ENCODE measurements at regions not wholly inside any gene's neighbourhood (a gene's known extent, or its start where the extent isn't known, plus 50 kb on each side); places are given as distances from the start of the nearest gene placed in this dataset.

- TF ChIP-seq TFE3 (CRISPR knock-in tag; IDR thresholded peaks at IDR 0.05), result no peak
Measured at GRCh38 chr11:32297611-32298011, 137.7 kb downstream of the WT1 start (continued).

GRCh38 chr11:32302826-32303225 is 132.5 kb downstream of the WT1 start:
- Histone ChIP-seq H3K27ac (ENCODE audit: extremely low read depth, low read depth, low read length) (no peak overlapping the region), H3K27me3 (ENCODE audit: control insufficient read depth in 2 of 2, insufficient read depth in 2 of 2, low read length in 2 of 2) (peaks cover 6 to 7% of the 10 kb centered on the region in 2 experiments), H3K4me1 (replicated peaks in 1 of 2; ENCODE audit: control insufficient read depth in 2 of 2, insufficient read depth in 2 of 2, low read length in 2 of 2) (no peaks in the 10 kb centered on the region), H3K9me3 (replicated peaks; ENCODE audit: control insufficient read depth, insufficient read depth, low read depth, low read length) (no peaks in the 10 kb centered on the region), H3K36me3 (ENCODE audit: control insufficient read depth, insufficient read depth, low read length) (no peaks in the 10 kb centered on the region), H4K20me1 (replicated peaks; ENCODE audit: control insufficient read depth, insufficient read depth, low read length) (no peaks in the 10 kb centered on the region), H3K79me2 (ENCODE audit: control insufficient read depth, insufficient read depth, low read length) (no peaks in the 10 kb centered on the region), H3K4me2 (ENCODE audit: insufficient read depth, low read length) (no peak overlapping the region), H3K9me1 (ENCODE audit: control insufficient read depth, insufficient read depth, low read length) (no peaks in the 10 kb centered on the region), H3K4me3 (no peak overlapping the region), H3K9ac (ENCODE audit: insufficient read depth in 1 of 2, low read depth in 2 of 2, low read length in 2 of 2) (no peak overlapping the region), H2AFZ (ENCODE audit: low read depth, low read length) (no peak overlapping the region)
- FAIRE-seq (no peak), ATAC-seq (no peak), DNase-seq (ENCODE audit: extremely low read depth in 1 of 4, low spot score in 3 of 4) (no peak)
- BruUV-seq (replicated peaks), result no TSS peak
- no peak for TF ChIP-seq SP2 (IDR thresholded peaks at IDR 0.05; ENCODE audit: extremely low read depth, low read depth, low read length, poor library complexity, severe bottlenecking)
- no peak for TF ChIP-seq ZNF707 (CRISPR knock-in tag; conservative IDR thresholded peaks at IDR 0.05)
- no peak for TF ChIP-seq EWSR1 (IDR thresholded peaks at IDR 0.05; ENCODE audit: borderline replicate concordance, low read depth, partially characterized antibody)
- TF ChIP-seq ZBTB17 (CRISPR knock-in tag; IDR thresholded peaks at IDR 0.05), result no peak
- no peak for TF ChIP-seq CREB5 (CRISPR knock-in tag; IDR thresholded peaks at IDR 0.05)
- TF ChIP-seq MAFG (tag; conservative IDR thresholded peaks at IDR 0.05), result no peak
- TF ChIP-seq KDM4B (IDR thresholded peaks at IDR 0.05; ENCODE audit: borderline replicate concordance in 2 of 2, low read depth in 1 of 2), result no peak
- TF ChIP-seq POLR2A (conservative IDR thresholded peaks at IDR 0.05), result no peak
- no peak for TF ChIP-seq NBN (IDR thresholded peaks at IDR 0.05; ENCODE audit: low read depth)
- no peak for TF ChIP-seq TCF7L2 (IDR thresholded peaks at IDR 0.05; ENCODE audit: low read depth, low read length)
- no peak for TF ChIP-seq SETDB1 (IDR thresholded peaks at IDR 0.05; ENCODE audit: low read length)
- POLR2A ChIA-PET, result interaction anchor here (0.7 to 1.3 kb wide), 2 partner anchors 9 to 71 kb away, joined by 3 read pairs; no protein-coding TSS in a partner anchor
- intact Hi-C loops (cut with micrococcal nuclease), result no loop called here
- CTCF ChIA-PET (ENCODE audit: low intra/inter-chr PET ratio), result no interaction called here
- 3% methylated on average over 4 of the region's 4 CpGs for WGBS (ENCODE audit: insufficient coverage, low coverage, missing lambda C conversion rate)
- in situ Hi-C loops (cut with MboI), result no loop called here

All from K562 (cell line).